ENCODE measurements at regions not wholly inside any gene's neighbourhood (a gene's known extent, or its start where the extent isn't known, plus 50 kb on each side); places are given as distances from the start of the nearest gene placed in this dataset.
"Not testable (repeated sequence)": the region's sequence is repeated elsewhere in the genome, so short reads cannot be mapped to it uniquely, and the experiment has no call there.

GRCh38 chr15:85196697-85197096, 183.7 kb upstream of the AKAP13 start:
- DNase-seq (ENCODE audit: low spot score), result not testable (repeated sequence)

GRCh38 chr15:85197582-85197981, 182.8 kb upstream of the AKAP13 start:
- DNase-seq (ENCODE audit: low spot score), result not testable (repeated sequence)

GRCh38 chr15:85198432-85198831, 182.0 kb upstream of the AKAP13 start:
- DNase-seq (ENCODE audit: low spot score), result not testable (repeated sequence)

GRCh38 chr15:85200215-85200614, 180.2 kb upstream of the AKAP13 start:
- DNase-seq (ENCODE audit: low spot score), result not testable (repeated sequence)

- DNase-seq (ENCODE audit: low spot score), result not testable (repeated sequence)
Measured at GRCh38 chr15:85201118-85201793, 179.1 kb upstream of the AKAP13 start.

- DNase-seq (ENCODE audit: low spot score), result not testable (repeated sequence)
Measured at GRCh38 chr15:85204481-85204880, 175.9 kb upstream of the AKAP13 start.

GRCh38 chr15:85233791-85234325, 146.5 kb upstream of the AKAP13 start:
- DNase-seq (ENCODE audit: low spot score), result not testable (repeated sequence)

GRCh38 chr15:85234450-85235196, 145.8 kb upstream of the AKAP13 start:
- DNase-seq (ENCODE audit: low spot score), result not testable (repeated sequence)

GRCh38 chr15:85244056-85244455, 136.3 kb upstream of the AKAP13 start:
- not testable (repeated sequence) for DNase-seq (ENCODE audit: low spot score)

GRCh38 chr15:85250938-85251542, 129.4 kb upstream of the AKAP13 start:
- DNase-seq (ENCODE audit: low spot score), result not testable (repeated sequence)

GRCh38 chr15:85253196-85253915, 127.0 kb upstream of the AKAP13 start:
- not testable (repeated sequence) for DNase-seq (ENCODE audit: low spot score)

- not testable (repeated sequence) for DNase-seq (ENCODE audit: low spot score)
Measured at GRCh38 chr15:85254961-85255360, 125.4 kb upstream of the AKAP13 start.

- not testable (repeated sequence) for DNase-seq (ENCODE audit: low spot score)
Measured at GRCh38 chr15:85255502-85255901, 124.9 kb upstream of the AKAP13 start.

- DNase-seq (ENCODE audit: low spot score), result not testable (repeated sequence)
Measured at GRCh38 chr15:85256009-85256997, 124.1 kb upstream of the AKAP13 start.

GRCh38 chr15:85258062-85258445, 122.3 kb upstream of the AKAP13 start:
- not testable (repeated sequence) for DNase-seq (ENCODE audit: low spot score)

- DNase-seq (ENCODE audit: low spot score), result not testable (repeated sequence)
Measured at GRCh38 chr15:85258559-85259209, 121.7 kb upstream of the AKAP13 start.

GRCh38 chr15:85260526-85260925, 119.9 kb upstream of the AKAP13 start:
- not testable (repeated sequence) for DNase-seq (ENCODE audit: low spot score)

GRCh38 chr15:85262461-85263055, 117.8 kb upstream of the AKAP13 start:
- DNase-seq (ENCODE audit: low spot score), result not testable (repeated sequence)

- not testable (repeated sequence) for DNase-seq (ENCODE audit: low spot score)
Measured at GRCh38 chr15:85263842-85264440, 116.5 kb upstream of the AKAP13 start.
